SU-DHL-6 (cell line): ENCODE measurements at regions not wholly inside any gene's neighbourhood (a gene's known extent, or its start where the extent isn't known, plus 50 kb on each side); places are given as distances from the start of the nearest gene placed in this dataset.
A peak's percentile ranks its signal among the peaks of the same experiment; 100 is the strongest.

Experiments used
- H2AFZ ChIP-seq: fragments of 200-600 bp; sonication (generic); 2 replicates; pipeline ENCODE4 v1.6.1; 2014; ENCODE audit warnings: low read depth, mild to moderate bottlenecking, moderate library complexity, mixed read lengths, antibody characterized with exemption, low read length; ENCODE audit not compliant: severe bottlenecking
- H3F3A ChIP-seq: fragments of 200-600 bp; shearing (Covaris generic); 2 replicates; pipeline ENCODE4 v1.6.0; 2016; ENCODE audit warnings: antibody characterized with exemption, mild to moderate bottlenecking; ENCODE audit not compliant: insufficient read depth
- H3K27ac ChIP-seq: fragments of 200-600 bp; sonication (generic); 2 replicates; pipeline ENCODE4 v1.5.1; 2016; ENCODE audit warnings: low read depth, mild to moderate bottlenecking, low read length, moderate library complexity, mixed read lengths
- H3K27me3 ChIP-seq: fragments of 200-600 bp; sonication (generic), shearing (Covaris generic); 2 replicates; pipeline ENCODE4 v1.6.0; 2014; ENCODE audit warnings: mild to moderate bottlenecking, low read length
- H3K36me3 ChIP-seq: fragments of 200-600 bp; sonication (generic); 2 replicates; pipeline ENCODE4 v1.6.1; 2014; ENCODE audit warnings: mild to moderate bottlenecking, low read length, mixed read lengths
- H3K4me2 ChIP-seq: fragments of 300-600, 200-600 bp; shearing (Covaris generic), sonication (generic); 2 replicates; pipeline ENCODE4 v1.6.0; 2014; ENCODE audit warnings: low read length, low read depth, mild to moderate bottlenecking; ENCODE audit not compliant: poor library complexity, severe bottlenecking
- H3K4me3 ChIP-seq: fragments of 200-600 bp; sonication (generic); 2 replicates; pipeline ENCODE4 v1.5.1; 2014; ENCODE audit warnings: antibody characterized with exemption, low read length, mild to moderate bottlenecking, mixed read lengths; ENCODE audit not compliant: insufficient read depth, poor library complexity, severe bottlenecking
- H3K79me2 ChIP-seq: fragments of 200-600 bp; sonication (generic); 2 replicates; pipeline ENCODE4 v1.6.1; 2014; ENCODE audit warnings: mild to moderate bottlenecking, low read length, moderate library complexity; ENCODE audit not compliant: insufficient read depth
- H3K9ac ChIP-seq: fragments of 200-600 bp; sonication (generic); 2 replicates; pipeline ENCODE4 v1.7.0; 2014; ENCODE audit warnings: mild to moderate bottlenecking, low read length
- H3K9me2 ChIP-seq: fragments of 200-600 bp; sonication (generic); replicated peaks from 2 replicates; pipeline ENCODE4 v1.6.1; 2014; ENCODE audit warnings: low read length; ENCODE audit not compliant: insufficient read depth
- H3K9me3 ChIP-seq: fragments of 200-600 bp; sonication (generic); 2 replicates; pipeline ENCODE4 v1.6.1; 2014; ENCODE audit warnings: low read length, mixed read lengths; ENCODE audit not compliant: insufficient read depth
- H4K20me1 ChIP-seq: fragments of 200-600 bp; sonication (generic); 2 replicates; pipeline ENCODE4 v1.6.1; 2014; ENCODE audit warnings: low read depth, mild to moderate bottlenecking, antibody characterized with exemption, low read length, moderate library complexity, mixed read lengths
- CTCF ChIP-seq: fragments of 200-600 bp; sonication (generic); IDR thresholded peaks from one replicate; pipeline ENCODE4 v1.5.1; 2017; ENCODE audit warnings: antibody characterized with exemption, mild to moderate bottlenecking, low read length, moderate library complexity; ENCODE audit not compliant: insufficient read depth, poor library complexity, severe bottlenecking
- EZH2phosphoT487 ChIP-seq: fragments of 200-600 bp; sonication (generic), shearing (Covaris generic); conservative IDR thresholded peaks from 2 replicates; pipeline ENCODE4 v1.6.1; 2018; ENCODE audit warnings: mild to moderate bottlenecking, antibody characterized with exemption, low read length, moderate library complexity, mixed read lengths

GRCh38 chr1:193613041-193613440 lies 426.6 kb upstream of the B3GALT2 start:
- H3K9ac ChIP-seq: no peak overlapping the region
- H3K9me3 ChIP-seq: no peaks in the 10 kb centered on the region
- TF ChIP-seq EZH2phosphoT487 (no peak), CTCF (no peak)
- H3K9me2 ChIP-seq: no peaks in the 10 kb centered on the region
- no peaks in the 10 kb centered on the region for H4K20me1 ChIP-seq
- no peak overlapping the region for H3K4me3 ChIP-seq
- H3K27me3 ChIP-seq: no peaks in the 10 kb centered on the region
- H3F3A ChIP-seq: no peaks in the 10 kb centered on the region
- peak overlapping the region; percentile 70 for H2AFZ ChIP-seq
- H3K4me2 ChIP-seq: no peak overlapping the region
- no peaks in the 10 kb centered on the region for H3K36me3 ChIP-seq
- H3K27ac ChIP-seq: no peak overlapping the region
- no peaks in the 10 kb centered on the region for H3K79me2 ChIP-seq

GRCh38 chr1:193609592-193609991 lies 423.2 kb upstream of the B3GALT2 start:
- Histone ChIP-seq H3K27ac (no peak overlapping the region), H3K36me3 (no peaks in the 10 kb centered on the region), H3F3A (no peaks in the 10 kb centered on the region), H3K4me3 (no peak overlapping the region), H3K4me2 (no peak overlapping the region), H3K27me3 (no peaks in the 10 kb centered on the region), H2AFZ (no peak overlapping the region), H4K20me1 (no peaks in the 10 kb centered on the region), H3K79me2 (no peaks in the 10 kb centered on the region), H3K9ac (no peak overlapping the region), H3K9me3 (no peaks in the 10 kb centered on the region), H3K9me2 (no peaks in the 10 kb centered on the region)
- TF ChIP-seq CTCF (no peak), EZH2phosphoT487 (no peak)

- no peaks in the 10 kb centered on the region for H3F3A ChIP-seq
Observed at GRCh38 chr1:193607787-193608186, 421.4 kb upstream of the B3GALT2 start.

More at GRCh38 chr1:193607787-193608186, 421.4 kb upstream of the B3GALT2 start:
- TF ChIP-seq CTCF: no peak
- no peak for TF ChIP-seq EZH2phosphoT487
- Histone ChIP-seq H3K9ac (no peak overlapping the region), H3K4me2 (no peak overlapping the region), H3K9me3 (no peaks in the 10 kb centered on the region), H3K79me2 (no peaks in the 10 kb centered on the region), H3K4me3 (no peak overlapping the region), H3K9me2 (no peaks in the 10 kb centered on the region), H3K27me3 (no peaks in the 10 kb centered on the region), H4K20me1 (no peaks in the 10 kb centered on the region), H3K27ac (no peak overlapping the region), H3K36me3 (no peaks in the 10 kb centered on the region), H2AFZ (no peak overlapping the region)
